Fibroblast of lung (primary cell): ENCODE measurements at regions not wholly inside any gene's neighbourhood (a gene's known extent, or its start where the extent isn't known, plus 50 kb on each side); places are given as distances from the start of the nearest gene placed in this dataset.

Source experiments
- EZH2 ChIP-seq: IDR thresholded peaks from 2 replicates; pipeline ENCODE4 v1.5.1; 2012; ENCODE audit warnings: low read length, control low read depth, mild to moderate bottlenecking; ENCODE audit errors: missing control alignments
- TF ChIP-seq, protein P1 (sequence below), 2 donors: IDR thresholded peaks in 1 of 2; conservative IDR thresholded peaks in 1 of 2; 1 replicate in 1 of 2; 2 replicates in 1 of 2; pipeline ENCODE4 v1.5.1; 2011 to 2012; ENCODE audit warnings: low read length in 2 of 2, control low read depth in 1 of 2, inconsistent platforms in 1 of 2, low read depth in 1 of 2, mild to moderate bottlenecking in 1 of 2

DNA sequence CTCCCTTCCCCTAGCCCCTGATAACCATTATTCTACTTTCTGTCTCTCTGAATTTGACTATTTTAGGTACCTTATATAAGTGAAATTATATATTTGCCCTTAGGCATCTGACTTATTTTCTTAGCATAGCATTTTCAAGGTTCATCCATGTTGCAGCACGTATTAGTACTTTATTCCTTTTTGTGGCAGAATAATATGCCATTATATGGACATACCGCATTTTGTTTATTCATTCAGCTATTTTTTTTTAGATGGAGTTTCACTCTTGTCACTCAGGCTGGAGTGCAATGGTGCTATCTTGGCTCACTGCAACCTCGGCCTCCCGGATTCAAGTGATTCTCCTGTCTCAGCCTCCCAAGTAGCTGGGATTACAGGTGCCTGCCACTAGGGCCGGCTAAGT is 326.2 kb upstream of the PLXNA2 start:
- TF ChIP-seq, protein P1, sequence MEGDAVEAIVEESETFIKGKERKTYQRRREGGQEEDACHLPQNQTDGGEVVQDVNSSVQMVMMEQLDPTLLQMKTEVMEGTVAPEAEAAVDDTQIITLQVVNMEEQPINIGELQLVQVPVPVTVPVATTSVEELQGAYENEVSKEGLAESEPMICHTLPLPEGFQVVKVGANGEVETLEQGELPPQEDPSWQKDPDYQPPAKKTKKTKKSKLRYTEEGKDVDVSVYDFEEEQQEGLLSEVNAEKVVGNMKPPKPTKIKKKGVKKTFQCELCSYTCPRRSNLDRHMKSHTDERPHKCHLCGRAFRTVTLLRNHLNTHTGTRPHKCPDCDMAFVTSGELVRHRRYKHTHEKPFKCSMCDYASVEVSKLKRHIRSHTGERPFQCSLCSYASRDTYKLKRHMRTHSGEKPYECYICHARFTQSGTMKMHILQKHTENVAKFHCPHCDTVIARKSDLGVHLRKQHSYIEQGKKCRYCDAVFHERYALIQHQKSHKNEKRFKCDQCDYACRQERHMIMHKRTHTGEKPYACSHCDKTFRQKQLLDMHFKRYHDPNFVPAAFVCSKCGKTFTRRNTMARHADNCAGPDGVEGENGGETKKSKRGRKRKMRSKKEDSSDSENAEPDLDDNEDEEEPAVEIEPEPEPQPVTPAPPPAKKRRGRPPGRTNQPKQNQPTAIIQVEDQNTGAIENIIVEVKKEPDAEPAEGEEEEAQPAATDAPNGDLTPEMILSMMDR (conservative IDR thresholded peaks at IDR 0.05 in 1 of 2, IDR thresholded peaks at IDR 0.05 in 1 of 2; ENCODE audit: low read depth in 1 of 2, low read length in 2 of 2) = no peak
- no peak for TF ChIP-seq EZH2
